Fibroblast of the aortic adventitia (primary cell): ENCODE measurements at regions not wholly inside any gene's neighbourhood (a gene's known extent, or its start where the extent isn't known, plus 50 kb on each side); places are given as distances from the start of the nearest gene placed in this dataset.

Experiments used
- DNase-seq: peaks from one replicate; pipeline ENCODE4 v3.0.0-alpha.2; 2010; ENCODE audit warnings: low read depth
- H3K4me3 ChIP-seq: 2 replicates; pipeline ENCODE4 v1.5.1; 2011; ENCODE audit warnings: low read depth, mild to moderate bottlenecking, control low read depth, low read length, moderate library complexity
- TF ChIP-seq, protein P1 (sequence below): IDR thresholded peaks from 2 replicates; pipeline ENCODE4 v1.5.1; 2011; ENCODE audit warnings: mild to moderate bottlenecking, low read length, control low read depth, inconsistent platforms; ENCODE audit not compliant: insufficient read depth

DNA sequence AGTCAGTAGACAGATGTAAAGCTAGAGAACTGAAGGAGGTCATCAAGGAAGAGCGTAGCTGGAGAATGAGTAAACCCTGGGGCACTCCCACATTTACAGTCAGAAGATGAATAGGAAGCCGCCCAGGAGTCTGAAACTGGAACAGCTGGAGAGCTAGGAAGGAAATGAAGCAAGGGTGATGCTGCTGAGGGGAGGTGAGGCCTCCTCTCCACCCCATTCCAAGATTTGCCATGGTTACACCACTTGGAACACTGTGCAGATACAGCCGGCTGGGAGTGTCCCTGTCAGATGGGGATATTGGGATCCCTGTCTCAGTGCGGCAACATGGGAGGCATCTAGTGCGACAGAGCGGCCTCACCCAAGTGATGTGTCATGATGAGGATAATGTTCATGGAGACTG, 51.8 kb upstream of the GPI start:
- DNase-seq = peak; percentile 75
- TF ChIP-seq, protein P1, sequence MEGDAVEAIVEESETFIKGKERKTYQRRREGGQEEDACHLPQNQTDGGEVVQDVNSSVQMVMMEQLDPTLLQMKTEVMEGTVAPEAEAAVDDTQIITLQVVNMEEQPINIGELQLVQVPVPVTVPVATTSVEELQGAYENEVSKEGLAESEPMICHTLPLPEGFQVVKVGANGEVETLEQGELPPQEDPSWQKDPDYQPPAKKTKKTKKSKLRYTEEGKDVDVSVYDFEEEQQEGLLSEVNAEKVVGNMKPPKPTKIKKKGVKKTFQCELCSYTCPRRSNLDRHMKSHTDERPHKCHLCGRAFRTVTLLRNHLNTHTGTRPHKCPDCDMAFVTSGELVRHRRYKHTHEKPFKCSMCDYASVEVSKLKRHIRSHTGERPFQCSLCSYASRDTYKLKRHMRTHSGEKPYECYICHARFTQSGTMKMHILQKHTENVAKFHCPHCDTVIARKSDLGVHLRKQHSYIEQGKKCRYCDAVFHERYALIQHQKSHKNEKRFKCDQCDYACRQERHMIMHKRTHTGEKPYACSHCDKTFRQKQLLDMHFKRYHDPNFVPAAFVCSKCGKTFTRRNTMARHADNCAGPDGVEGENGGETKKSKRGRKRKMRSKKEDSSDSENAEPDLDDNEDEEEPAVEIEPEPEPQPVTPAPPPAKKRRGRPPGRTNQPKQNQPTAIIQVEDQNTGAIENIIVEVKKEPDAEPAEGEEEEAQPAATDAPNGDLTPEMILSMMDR = no peak
- no peak overlapping the region for H3K4me3 ChIP-seq

DNA sequence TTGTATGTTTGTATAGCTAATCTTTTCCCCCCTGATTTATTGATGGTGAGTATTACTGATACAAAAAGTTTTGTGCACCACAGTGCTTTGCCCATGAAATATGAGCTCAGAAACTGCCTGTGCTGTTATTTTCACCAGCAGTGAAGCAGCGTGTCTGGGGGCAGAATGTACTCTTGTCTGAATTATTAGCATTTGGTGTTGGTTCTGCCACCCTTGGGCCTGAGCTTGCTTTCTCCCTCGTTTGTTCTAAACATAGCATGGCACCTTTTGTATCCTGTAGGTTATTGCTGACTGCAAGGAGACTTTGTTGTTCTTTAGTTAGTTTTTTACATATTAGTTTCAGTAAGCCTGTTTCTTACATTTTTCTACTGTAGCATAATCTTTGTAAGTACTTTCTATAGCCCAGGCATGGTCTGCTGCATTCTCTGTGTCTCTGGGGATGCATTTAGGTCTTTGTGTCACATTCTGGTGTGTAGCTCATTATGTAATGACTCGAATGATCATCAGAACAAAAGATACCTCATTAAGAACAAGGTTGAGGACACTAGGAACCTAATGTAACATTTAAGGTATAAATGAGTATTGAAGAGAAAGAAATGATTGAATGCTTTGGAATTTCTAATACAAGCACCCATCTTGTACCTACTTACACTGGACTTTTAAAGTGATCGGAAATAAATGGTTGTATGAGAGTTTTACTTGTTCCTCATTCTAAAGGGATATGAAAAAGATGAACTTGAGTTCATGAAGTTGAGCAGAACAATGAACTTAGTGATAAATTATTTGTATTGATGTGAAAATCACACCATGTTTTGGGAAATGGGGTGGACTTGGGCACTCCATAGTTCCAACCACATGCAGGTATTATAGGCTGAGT, 50.3 kb upstream of the GPI start:
- no peak for DNase-seq
- TF ChIP-seq, protein P1 = no peak
- H3K4me3 ChIP-seq = no peak overlapping the region
